HEK293T (cell line): ENCODE measurements at regions not wholly inside any gene's neighbourhood (a gene's known extent, or its start where the extent isn't known, plus 50 kb on each side); places are given as distances from the start of the nearest gene placed in this dataset.

Source experiments
- CTCF ChIA-PET: fragments of 350-600 bp; formaldehyde crosslinking; extraction: SDS; loops from one replicate; lab custom pipeline; 2021; ENCODE audit warnings: antibody characterized with exemption, inconsistent platforms; lab: Yijun Ruan, JAX
- POLR2A ChIA-PET: fragments of 350-600 bp; formaldehyde crosslinking; extraction: SDS; loops from one replicate; lab custom pipeline; 2020; ENCODE audit warnings: antibody characterized with exemption, inconsistent platforms; lab: Yijun Ruan, JAX
- DNase-seq: peaks from one replicate; pipeline ENCODE4 v3.0.0; 2012; ENCODE audit warnings: mixed read lengths; ENCODE audit errors: extremely low spot score
- ARNT ChIP-seq: fragments of 450-650 bp; IDR thresholded peaks from 2 replicates; pipeline ENCODE4 v1.6.1; 2017; ENCODE audit warnings: mild to moderate bottlenecking
- BHLHE40 ChIP-seq: fragments of 450-650 bp; IDR thresholded peaks from 2 replicates; pipeline ENCODE4 v1.6.1; 2016; ENCODE audit warnings: mild to moderate bottlenecking, moderate library complexity, borderline replicate concordance
- CTBP1 ChIP-seq: fragments of 450-650 bp; IDR thresholded peaks from 2 replicates; pipeline ENCODE4 v1.6.1; 2016; ENCODE audit warnings: borderline replicate concordance
- ELF4 ChIP-seq: fragments of 450-650 bp; IDR thresholded peaks from 2 replicates; pipeline ENCODE4 v1.6.1; 2017; ENCODE audit warnings: antibody characterized with exemption
- FOXA1 ChIP-seq: fragments of 450-650 bp; IDR thresholded peaks from 2 replicates; pipeline ENCODE4 v1.6.1; 2016; ENCODE audit warnings: mild to moderate bottlenecking
- FOXK2 ChIP-seq: fragments of 450-650 bp; IDR thresholded peaks from 2 replicates; pipeline ENCODE4 v1.6.1; 2016; ENCODE audit warnings: mild to moderate bottlenecking
- FOXM1 ChIP-seq: fragments of 450-650 bp; IDR thresholded peaks from 2 replicates; pipeline ENCODE4 v1.6.1; 2017; ENCODE audit warnings: mild to moderate bottlenecking, borderline replicate concordance
- HDGF ChIP-seq: fragments of 450-650 bp; IDR thresholded peaks from 2 replicates; pipeline ENCODE4 v1.6.1; 2017; ENCODE audit warnings: antibody characterized with exemption, borderline replicate concordance
- L3MBTL2 ChIP-seq: fragments of 450-650 bp; conservative IDR thresholded peaks from 2 replicates; pipeline ENCODE4 v1.6.1; 2016; ENCODE audit warnings: mild to moderate bottlenecking
- LEF1 ChIP-seq: fragments of 450-650 bp; IDR thresholded peaks from 2 replicates; pipeline ENCODE4 v1.6.1; 2017; ENCODE audit warnings: mild to moderate bottlenecking, borderline replicate concordance
- NFRKB ChIP-seq: fragments of 450-650 bp; IDR thresholded peaks from 2 replicates; pipeline ENCODE4 v1.6.1; 2016; ENCODE audit warnings: mild to moderate bottlenecking, moderate library complexity
- PKNOX1 ChIP-seq: fragments of 450-650 bp; IDR thresholded peaks from 2 replicates; pipeline ENCODE4 v1.6.1; 2016
- SP1 ChIP-seq: fragments of 450-650 bp; IDR thresholded peaks from 2 replicates; pipeline ENCODE4 v1.6.1; 2017
- SUZ12 ChIP-seq: fragments of 450-650 bp; IDR thresholded peaks from 2 replicates; pipeline ENCODE4 v1.6.1; 2016; ENCODE audit warnings: mild to moderate bottlenecking
- TARDBP ChIP-seq: fragments of 450-650 bp; IDR thresholded peaks from 2 replicates; pipeline ENCODE4 v1.6.1; 2016
- ZNF384 ChIP-seq: fragments of 450-650 bp; IDR thresholded peaks from 2 replicates; pipeline ENCODE4 v1.6.1; 2016

- TF ChIP-seq SUZ12 (no peak), CTBP1 (no peak), ELF4 (no peak), FOXA1 (no peak), SP1 (no peak), LEF1 (no peak), FOXK2 (no peak), ARNT (no peak), TARDBP (no peak), L3MBTL2 (no peak), NFRKB (no peak), HDGF (no peak)
- ChIA-PET POLR2A (no interaction called here), CTCF (no interaction called here)
- no peak for DNase-seq
Observed at GRCh38 chrX:23483396-23483795, 148.7 kb downstream of the PTCHD1 start.

GRCh38 chrX:23493941-23494374 lies 159.3 kb downstream of the PTCHD1 start:
- DNase-seq: no peak
- no peak for TF ChIP-seq FOXA1
- no peak for TF ChIP-seq PKNOX1
- TF ChIP-seq FOXK2: no peak
- TF ChIP-seq HDGF: no peak
- no peak for TF ChIP-seq L3MBTL2
- no peak for TF ChIP-seq SUZ12
- TF ChIP-seq LEF1: no peak
- TF ChIP-seq ARNT: no peak
- TF ChIP-seq TARDBP: no peak
- TF ChIP-seq BHLHE40: no peak
- TF ChIP-seq SP1: no peak
- TF ChIP-seq ELF4: no peak
- TF ChIP-seq FOXM1: no peak
- ChIA-PET POLR2A (no interaction called here), CTCF (no interaction called here)

GRCh38 chrX:23494741-23495140 lies 160.1 kb downstream of the PTCHD1 start:
- TF ChIP-seq CTBP1: no peak
- POLR2A ChIA-PET: interaction anchor here (1.0 kb wide), 1 partner anchor 173 kb away, joined by 3 read pairs; the partner anchor contains the start of gene PRDX4
- no peak for DNase-seq
- CTCF ChIA-PET: no interaction called here

- no peak for TF ChIP-seq HDGF
- TF ChIP-seq SUZ12: no peak
- TF ChIP-seq FOXK2: no peak
- no peak for TF ChIP-seq BHLHE40
- TF ChIP-seq TARDBP: no peak
- no peak for TF ChIP-seq L3MBTL2
- TF ChIP-seq FOXA1: no peak
- TF ChIP-seq ARNT: no peak
- no peak for TF ChIP-seq FOXM1
- TF ChIP-seq PKNOX1: no peak
- no peak for TF ChIP-seq LEF1
- no peak for TF ChIP-seq ELF4
- TF ChIP-seq NFRKB: no peak
- TF ChIP-seq SP1: no peak
- no peak for TF ChIP-seq CTBP1
- no peak for TF ChIP-seq ZNF384
- ChIA-PET POLR2A (no interaction called here), CTCF (no interaction called here)
- no peak for DNase-seq
Observed at GRCh38 chrX:23497919-23498318, 163.3 kb downstream of the PTCHD1 start.

GRCh38 chrX:23501974-23502373 lies 165.3 kb upstream of the PRDX4 start:
- TF ChIP-seq BHLHE40 (no peak), SP1 (no peak), FOXA1 (no peak)
- DNase-seq: no peak
- POLR2A ChIA-PET: no interaction called here
- CTCF ChIA-PET: no interaction called here

- ChIA-PET POLR2A (no interaction called here), CTCF (interaction anchor here (0.7 kb wide), 1 partner anchor 10 kb away, joined by 3 read pairs; no protein-coding TSS in a partner anchor)
- DNase-seq: no peak
- TF ChIP-seq FOXK2: no peak
- no peak for TF ChIP-seq CTBP1
- TF ChIP-seq SUZ12: no peak
- no peak for TF ChIP-seq ELF4
Observed at GRCh38 chrX:23503835-23504539, 163.3 kb upstream of the PRDX4 start.

- CTCF ChIA-PET: no interaction called here
- POLR2A ChIA-PET: no interaction called here
- no peak for TF ChIP-seq PKNOX1
- no peak for TF ChIP-seq ARNT
- TF ChIP-seq CTBP1: no peak
- DNase-seq: no peak
Observed at GRCh38 chrX:23504540-23504884, 162.8 kb upstream of the PRDX4 start.
